T-cell (primary cell): ENCODE measurements at regions not wholly inside any gene's neighbourhood (a gene's known extent, or its start where the extent isn't known, plus 50 kb on each side); places are given as distances from the start of the nearest gene placed in this dataset.

Experiments used
- ATAC-seq, 4 experiments: fragments of 200-7000 bp in 3 of 4; fragments of 150-1000 bp in 1 of 4; cut with Tn5 transposase; replicated peaks in 1 of 4; 1 replicate in 3 of 4; 2 replicates in 1 of 4; pipeline ENCODE4 v1.10.0; 2021; ENCODE audit warnings: moderate library complexity in 3 of 4, mild to moderate bottlenecking in 2 of 4, moderate number of reproducible peaks in 1 of 4
- CTCF ChIA-PET, 2 donors: fragments of 300-600 bp; sonication (Branson Sonifier 250); formaldehyde crosslinking; loops; one replicate each; lab custom pipeline; 2022; ENCODE audit warnings: antibody characterized with exemption in 2 of 2; lab: Charles Lee
- POLR2A ChIA-PET, 2 donors: fragments of 300-600 bp; sonication (Branson Sonifier 250); formaldehyde crosslinking; loops; one replicate each; lab custom pipeline; 2022; ENCODE audit warnings: antibody characterized with exemption in 2 of 2; lab: Charles Lee
- DNase-seq, 35 experiments: peaks; one replicate each; pipeline versions ENCODE4 v3.0.0 to v3.0.0-alpha.2; 2013 to 2023
- H3K27ac ChIP-seq: one replicate; pipeline ENCODE4 v1.5.1; 2013; ENCODE audit warnings: low read length
- H3K27me3 ChIP-seq, 2 experiments: replicated peaks in 1 of 2; 1 replicate in 1 of 2; 2 replicates in 1 of 2; pipeline versions ENCODE4 v1.6.1 to v1.7.0; 2013; ENCODE audit warnings: low read length in 1 of 2, mixed read lengths in 1 of 2; ENCODE audit not compliant: control insufficient read depth in 2 of 2, insufficient read depth in 2 of 2; ENCODE audit errors: extremely low read depth in 1 of 2
- H3K36me3 ChIP-seq, 2 donors: 1 replicate in 1 of 2; 2 replicates in 1 of 2; pipeline versions ENCODE4 v1.6.1 to v1.7.0; 2013; ENCODE audit warnings: low read length in 1 of 2; ENCODE audit not compliant: control insufficient read depth in 2 of 2, insufficient read depth in 1 of 2; ENCODE audit errors: extremely low read depth in 1 of 2
- H3K4me1 ChIP-seq, 2 experiments: 1 replicate in 1 of 2; 2 replicates in 1 of 2; pipeline versions ENCODE4 v1.6.1 to v1.7.0; 2013; ENCODE audit warnings: low read length in 2 of 2, mixed read lengths in 1 of 2; ENCODE audit not compliant: insufficient read depth in 2 of 2, control insufficient read depth in 1 of 2; ENCODE audit errors: extremely low read depth in 1 of 2
- H3K4me3 ChIP-seq, 2 donors: 1 replicate in 1 of 2; 2 replicates in 1 of 2; pipeline versions ENCODE4 v1.5.1 to v1.7.0; 2013; ENCODE audit warnings: mild to moderate bottlenecking in 2 of 2, low read length in 1 of 2, moderate library complexity in 1 of 2; ENCODE audit not compliant: control insufficient read depth in 1 of 2; ENCODE audit errors: extremely low read depth in 1 of 2
- H3K9me3 ChIP-seq: 2 replicates; pipeline ENCODE4 v1.7.0; 2013
- H3K27ac Mint-ChIP-seq, 2 donors: one replicate each; pipeline ENCODE4 v1.8.0; 2020 to 2021; ENCODE audit warnings: mild to moderate bottlenecking in 2 of 2, mixed read lengths in 2 of 2
- H3K27me3 Mint-ChIP-seq, 2 donors: one replicate each; pipeline ENCODE4 v1.8.0; 2021 to 2022; ENCODE audit warnings: mixed read lengths in 2 of 2
- H3K36me3 Mint-ChIP-seq: one replicate; pipeline ENCODE4 v1.8.0; 2021; ENCODE audit warnings: mixed read lengths
- H3K4me1 Mint-ChIP-seq, 3 donors: one replicate each; pipeline ENCODE4 v1.8.0; 2020 to 2022; ENCODE audit warnings: mixed read lengths in 3 of 3, mild to moderate bottlenecking in 1 of 3
- H3K4me3 Mint-ChIP-seq, 3 donors: one replicate each; pipeline ENCODE4 v1.8.0; 2020 to 2022; ENCODE audit warnings: mild to moderate bottlenecking in 3 of 3, mixed read lengths in 3 of 3, moderate library complexity in 3 of 3
- H3K9me3 Mint-ChIP-seq, 3 donors: one replicate each; pipeline ENCODE4 v1.8.0; 2020 to 2022; ENCODE audit warnings: mixed read lengths in 3 of 3
- WGBS: methylation state at CpG from one replicate; pipeline ENCODE4 v1.1.5; 2013; ENCODE audit warnings: missing lambda C conversion rate; ENCODE audit not compliant: insufficient coverage; 5-methylcytosine and 5-hydroxymethylcytosine counted together

- H3K27ac Mint-ChIP-seq, result no peak overlapping the region
- H3K4me3 ChIP-seq, result no peak overlapping the region
- ATAC-seq (no peak), DNase-seq (no peak)
- CTCF ChIA-PET, result no interaction called here
- H3K4me1 Mint-ChIP-seq, result peaks cover 0 to 5% (median 5%) of the 10 kb centered on the region in 3 donors
- peaks cover 0 to 4% of the 10 kb centered on the region in 2 donors for H3K27me3 Mint-ChIP-seq
- H3K9me3 ChIP-seq, result no peaks in the 10 kb centered on the region
- H3K9me3 Mint-ChIP-seq, result peaks cover 0 to 10% (median 3%) of the 10 kb centered on the region in 3 donors
- no peaks in the 10 kb centered on the region for H3K36me3 Mint-ChIP-seq
- peaks cover 0 to 6% of the 10 kb centered on the region in 2 experiments for H3K27me3 ChIP-seq
- no peaks in the 10 kb centered on the region for H3K36me3 ChIP-seq
- whole genome bisulfite sequencing, result 100% methylated on average over 1 of the region's 6 CpGs
- POLR2A ChIA-PET, result no interaction called here
- no peak overlapping the region for H3K27ac ChIP-seq
- no peaks in the 10 kb centered on the region for H3K4me1 ChIP-seq
- no peak overlapping the region for H3K4me3 Mint-ChIP-seq
These were observed 107.9 kb upstream of the FAM180A start for GRCh38 chr7:135856356-135857144.

- H3K4me3 ChIP-seq, result no peak overlapping the region
- ATAC-seq (no peak), DNase-seq (no peak)
- no peaks in the 10 kb centered on the region for H3K36me3 ChIP-seq
- Mint-ChIP-seq H3K27me3 (peaks cover 0 to 4% of the 10 kb centered on the region in 2 donors), H3K36me3 (no peaks in the 10 kb centered on the region), H3K27ac (no peak overlapping the region), H3K9me3 (peaks cover 0 to 10% (median 3%) of the 10 kb centered on the region in 3 donors), H3K4me3 (no peak overlapping the region), H3K4me1 (peaks cover 0 to 5% (median 5%) of the 10 kb centered on the region in 3 donors)
- ChIA-PET POLR2A (no interaction called here), CTCF (no interaction called here)
- H3K4me1 ChIP-seq, result no peaks in the 10 kb centered on the region
- H3K27ac ChIP-seq, result no peak overlapping the region
- WGBS, result 41% methylated on average over 2 of the region's 3 CpGs
- peaks cover 0 to 6% of the 10 kb centered on the region in 2 experiments for H3K27me3 ChIP-seq
- no peaks in the 10 kb centered on the region for H3K9me3 ChIP-seq
These were observed 107.2 kb upstream of the FAM180A start for GRCh38 chr7:135855846-135856245.

DNA sequence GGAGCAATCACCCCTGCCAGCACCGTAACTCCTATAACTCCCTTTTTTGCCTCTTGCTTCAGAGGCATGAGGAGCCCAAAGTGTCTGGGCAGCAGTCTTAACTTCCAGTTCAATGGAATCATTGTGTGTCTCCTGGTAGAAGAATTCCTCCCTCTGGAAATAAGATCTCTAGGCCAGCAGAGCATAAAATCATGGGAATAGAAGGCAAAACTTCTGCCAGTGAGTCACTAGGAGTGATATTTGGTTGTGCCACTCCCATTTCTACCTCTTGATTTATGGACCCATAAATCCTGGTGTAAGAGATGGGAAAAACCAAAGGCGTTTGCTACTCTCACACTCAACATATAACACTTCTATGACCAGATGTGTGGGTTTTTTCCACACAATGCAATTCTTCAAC lies 104.9 kb upstream of the FAM180A start:
- Histone ChIP-seq H3K9me3 (no peaks in the 10 kb centered on the region), H3K27me3 (peaks cover 0 to 4% of the 10 kb centered on the region in 2 experiments), H3K27ac (no peak overlapping the region), H3K4me1 (no peaks in the 10 kb centered on the region), H3K36me3 (no peaks in the 10 kb centered on the region), H3K4me3 (no peak overlapping the region)
- DNase-seq (no peak), ATAC-seq (no peak)
- ChIA-PET CTCF (no interaction called here), POLR2A (no interaction called here)
- H3K9me3 Mint-ChIP-seq, result peaks cover 0 to 10% (median 0%) of the 10 kb centered on the region in 3 donors
- peaks cover 0 to 4% of the 10 kb centered on the region in 2 donors for H3K27me3 Mint-ChIP-seq
- H3K4me3 Mint-ChIP-seq, result no peak overlapping the region
- no CpG with 5 or more reads among the region's 2 CpGs for WGBS
- no peaks in the 10 kb centered on the region for H3K36me3 Mint-ChIP-seq
- peaks cover 0 to 5% (median 5%) of the 10 kb centered on the region in 3 donors for H3K4me1 Mint-ChIP-seq
- no peak overlapping the region for H3K27ac Mint-ChIP-seq

- peaks cover 0 to 5% (median 5%) of the 10 kb centered on the region in 3 donors for H3K4me1 Mint-ChIP-seq
- peaks cover 0 to 4% of the 10 kb centered on the region in 2 donors for H3K27me3 Mint-ChIP-seq
- ChIA-PET CTCF (no interaction called here), POLR2A (no interaction called here)
- Histone ChIP-seq H3K27ac (no peak overlapping the region), H3K36me3 (no peaks in the 10 kb centered on the region), H3K4me1 (no peaks in the 10 kb centered on the region), H3K4me3 (no peak overlapping the region), H3K9me3 (no peaks in the 10 kb centered on the region), H3K27me3 (peaks cover 0 to 3% of the 10 kb centered on the region in 2 experiments)
- H3K9me3 Mint-ChIP-seq, result peaks cover 0 to 10% (median 0%) of the 10 kb centered on the region in 3 donors
- no peaks in the 10 kb centered on the region for H3K36me3 Mint-ChIP-seq
- no peak overlapping the region for H3K4me3 Mint-ChIP-seq
- ATAC-seq (no peak), DNase-seq (no peak)
- no peak overlapping the region for H3K27ac Mint-ChIP-seq
- 71% methylated on average over 1 of the region's 3 CpGs for WGBS
These were observed 104.4 kb upstream of the FAM180A start for GRCh38 chr7:135853008-135853407.

DNA sequence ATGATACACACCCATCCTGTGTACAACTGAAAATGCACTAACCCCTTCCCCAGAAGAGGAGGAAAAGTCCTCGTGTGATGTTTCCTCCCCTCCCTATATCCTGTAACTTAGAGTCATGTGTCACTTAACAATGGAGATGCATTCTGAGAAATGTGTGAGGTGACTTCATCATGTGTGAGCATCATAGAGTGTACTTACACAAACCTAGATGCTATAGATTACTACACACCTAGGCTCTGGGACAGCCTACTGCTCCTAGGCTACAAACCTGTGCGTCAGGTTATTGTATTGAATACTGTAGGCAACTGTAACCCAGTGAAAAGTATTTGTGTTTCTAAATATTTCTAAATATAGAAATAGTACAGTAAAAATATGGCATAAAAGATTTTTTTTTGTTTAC lies 98.6 kb upstream of the FAM180A start:
- POLR2A ChIA-PET, result no interaction called here

DNA sequence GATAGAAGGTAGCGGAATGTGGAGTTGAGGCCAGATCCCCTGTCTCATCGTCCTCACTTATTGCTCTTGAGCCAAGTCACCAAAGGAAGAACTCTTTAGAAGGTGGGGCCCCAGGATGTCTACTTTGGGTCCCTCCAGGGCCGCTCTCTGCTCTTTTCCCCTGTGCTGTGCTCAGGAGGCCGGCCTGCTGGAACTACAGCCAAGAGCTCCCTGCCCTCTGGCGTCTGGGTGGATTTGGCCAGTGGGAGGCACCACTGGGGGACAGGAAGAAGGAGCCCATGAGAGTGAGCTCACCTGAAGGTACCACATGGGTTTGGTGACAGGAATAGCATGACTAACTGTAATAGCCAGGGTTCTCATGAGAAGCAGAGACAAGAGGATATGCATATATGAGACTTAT lies 97.7 kb upstream of the FAM180A start:
- Histone ChIP-seq H3K9me3 (no peaks in the 10 kb centered on the region), H3K36me3 (no peaks in the 10 kb centered on the region), H3K4me1 (no peaks in the 10 kb centered on the region), H3K27me3 (no peaks in the 10 kb centered on the region), H3K27ac (no peak overlapping the region), H3K4me3 (no peak overlapping the region)
- ChIA-PET CTCF (no interaction called here), POLR2A (no interaction called here)
- Mint-ChIP-seq H3K9me3 (no peaks in the 10 kb centered on the region), H3K4me3 (no peak overlapping the region), H3K27ac (no peak overlapping the region), H3K4me1 (peaks cover 0 to 7% (median 1%) of the 10 kb centered on the region in 3 donors), H3K36me3 (no peaks in the 10 kb centered on the region), H3K27me3 (no peaks in the 10 kb centered on the region)
- DNase-seq (no peak), ATAC-seq (no peak)
- 97% methylated on average over 3 of the region's 5 CpGs for WGBS

More for the DNA sequence above, 98.6 kb upstream of the FAM180A start:
- Mint-ChIP-seq H3K9me3 (peaks cover 0 to 6% (median 0%) of the 10 kb centered on the region in 3 donors), H3K36me3 (no peaks in the 10 kb centered on the region), H3K27me3 (peaks cover 0 to 4% of the 10 kb centered on the region in 2 donors), H3K4me3 (no peak overlapping the region), H3K4me1 (peaks cover 0 to 7% (median 1%) of the 10 kb centered on the region in 3 donors), H3K27ac (no peak overlapping the region)
- no peak overlapping the region for H3K4me3 ChIP-seq
- H3K36me3 ChIP-seq, result no peaks in the 10 kb centered on the region
- DNase-seq, result no peak
- H3K27me3 ChIP-seq, result no peaks in the 10 kb centered on the region
- no peak for ATAC-seq
- no CpG with 5 or more reads among the region's 2 CpGs for WGBS
- no peaks in the 10 kb centered on the region for H3K4me1 ChIP-seq
- no peaks in the 10 kb centered on the region for H3K9me3 ChIP-seq
- CTCF ChIA-PET, result no interaction called here
- no peak overlapping the region for H3K27ac ChIP-seq
